ENCODE measurements at regions not wholly inside any gene's neighbourhood (a gene's known extent, or its start where the extent isn't known, plus 50 kb on each side); places are given as distances from the start of the nearest gene placed in this dataset.

DNA sequence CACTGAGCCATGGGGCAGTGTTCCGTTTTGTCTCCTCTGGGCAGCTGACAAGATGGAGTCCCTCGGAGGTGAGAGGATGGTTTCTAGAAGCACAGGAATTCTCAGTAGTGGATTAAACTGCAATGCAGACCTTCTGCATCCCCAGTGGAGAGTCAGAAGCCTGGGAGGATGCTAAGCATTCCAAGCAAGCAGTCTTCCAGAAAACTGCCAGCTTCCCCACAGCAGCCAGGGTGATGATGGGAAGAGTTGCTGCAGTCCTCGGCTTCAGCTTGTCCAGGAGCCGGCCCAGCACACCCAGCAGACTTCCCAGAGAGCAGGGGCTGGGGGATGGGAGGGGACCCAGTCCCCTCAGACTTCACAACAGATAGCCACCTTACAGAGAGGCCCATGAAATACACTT, 163.6 kb downstream of the LY86 start:
- no peak overlapping the region for H3K27ac Mint-ChIP-seq (ENCODE audit: unreplicated experiment)
- peaks cover 20% of the 10 kb centered on the region for H3K4me1 Mint-ChIP-seq
- no peak for DNase-seq (ENCODE audit: low read depth, low spot score)
- H3K36me3 Mint-ChIP-seq (ENCODE audit: low read depth), result no peaks in the 10 kb centered on the region
- H3K4me3 Mint-ChIP-seq, result no peak overlapping the region
- TF ChIP-seq, protein P1, sequence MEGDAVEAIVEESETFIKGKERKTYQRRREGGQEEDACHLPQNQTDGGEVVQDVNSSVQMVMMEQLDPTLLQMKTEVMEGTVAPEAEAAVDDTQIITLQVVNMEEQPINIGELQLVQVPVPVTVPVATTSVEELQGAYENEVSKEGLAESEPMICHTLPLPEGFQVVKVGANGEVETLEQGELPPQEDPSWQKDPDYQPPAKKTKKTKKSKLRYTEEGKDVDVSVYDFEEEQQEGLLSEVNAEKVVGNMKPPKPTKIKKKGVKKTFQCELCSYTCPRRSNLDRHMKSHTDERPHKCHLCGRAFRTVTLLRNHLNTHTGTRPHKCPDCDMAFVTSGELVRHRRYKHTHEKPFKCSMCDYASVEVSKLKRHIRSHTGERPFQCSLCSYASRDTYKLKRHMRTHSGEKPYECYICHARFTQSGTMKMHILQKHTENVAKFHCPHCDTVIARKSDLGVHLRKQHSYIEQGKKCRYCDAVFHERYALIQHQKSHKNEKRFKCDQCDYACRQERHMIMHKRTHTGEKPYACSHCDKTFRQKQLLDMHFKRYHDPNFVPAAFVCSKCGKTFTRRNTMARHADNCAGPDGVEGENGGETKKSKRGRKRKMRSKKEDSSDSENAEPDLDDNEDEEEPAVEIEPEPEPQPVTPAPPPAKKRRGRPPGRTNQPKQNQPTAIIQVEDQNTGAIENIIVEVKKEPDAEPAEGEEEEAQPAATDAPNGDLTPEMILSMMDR (conservative IDR thresholded peaks at IDR 0.05), result no peak
- no peaks in the 10 kb centered on the region for H3K9me3 Mint-ChIP-seq
- no peaks in the 10 kb centered on the region for H3K27me3 Mint-ChIP-seq (ENCODE audit: low read depth)

DNA sequence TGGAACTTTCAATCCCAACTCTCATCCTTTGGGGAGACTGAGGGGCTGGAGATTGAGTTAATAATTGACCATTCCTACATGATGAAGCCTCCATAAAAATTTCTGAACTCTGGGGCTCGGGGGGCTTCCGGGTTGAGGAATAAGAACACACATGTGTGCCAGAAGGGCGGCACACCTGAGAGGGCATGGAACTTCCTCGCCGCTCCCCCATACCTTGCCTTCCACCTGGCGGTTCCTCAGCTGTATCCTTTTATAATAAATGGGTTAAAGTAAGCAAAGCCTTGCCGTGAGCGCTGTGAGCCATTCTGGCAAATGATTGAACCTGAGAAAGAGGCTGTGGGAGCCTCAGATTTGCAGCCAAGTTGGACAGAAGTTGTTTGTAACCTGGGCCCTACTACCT, 164.8 kb downstream of the LY86 start:
- Mint-ChIP-seq H3K27ac (ENCODE audit: unreplicated experiment) (no peak overlapping the region), H3K4me3 (no peak overlapping the region), H3K4me1 (peaks cover 21% of the 10 kb centered on the region), H3K36me3 (ENCODE audit: low read depth) (no peaks in the 10 kb centered on the region), H3K9me3 (no peaks in the 10 kb centered on the region), H3K27me3 (ENCODE audit: low read depth) (no peaks in the 10 kb centered on the region)
- DNase-seq (ENCODE audit: low read depth, low spot score), result no peak
- TF ChIP-seq, protein P1 (conservative IDR thresholded peaks at IDR 0.05), result no peak

DNA sequence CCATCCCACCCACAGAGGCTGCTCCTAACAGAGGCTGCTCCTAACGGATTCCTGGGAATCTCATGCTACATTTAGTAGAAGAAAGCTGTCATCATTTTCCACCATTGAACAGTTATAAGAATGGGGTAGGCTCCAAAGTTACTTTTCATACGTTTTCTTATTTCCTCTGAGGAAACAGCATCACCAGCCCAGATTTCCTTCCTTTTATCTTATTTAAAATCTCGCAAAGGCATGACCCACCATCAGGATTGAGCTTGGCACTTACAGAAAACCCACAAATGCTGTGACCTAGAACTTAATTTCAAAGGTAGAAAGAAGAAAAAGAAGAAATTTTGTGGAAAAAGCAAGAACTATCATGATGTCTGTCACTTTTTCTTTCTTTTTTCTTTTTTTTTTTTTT, 168.0 kb downstream of the LY86 start:
- Mint-ChIP-seq H3K27me3 (ENCODE audit: low read depth) (no peaks in the 10 kb centered on the region), H3K9me3 (peaks cover 3% of the 10 kb centered on the region), H3K36me3 (ENCODE audit: low read depth) (no peaks in the 10 kb centered on the region), H3K4me1 (peaks cover 21% of the 10 kb centered on the region), H3K4me3 (no peak overlapping the region), H3K27ac (ENCODE audit: unreplicated experiment) (no peak overlapping the region)
- TF ChIP-seq, protein P1 (conservative IDR thresholded peaks at IDR 0.05), result no peak
- DNase-seq (ENCODE audit: low read depth, low spot score), result no peak

DNA sequence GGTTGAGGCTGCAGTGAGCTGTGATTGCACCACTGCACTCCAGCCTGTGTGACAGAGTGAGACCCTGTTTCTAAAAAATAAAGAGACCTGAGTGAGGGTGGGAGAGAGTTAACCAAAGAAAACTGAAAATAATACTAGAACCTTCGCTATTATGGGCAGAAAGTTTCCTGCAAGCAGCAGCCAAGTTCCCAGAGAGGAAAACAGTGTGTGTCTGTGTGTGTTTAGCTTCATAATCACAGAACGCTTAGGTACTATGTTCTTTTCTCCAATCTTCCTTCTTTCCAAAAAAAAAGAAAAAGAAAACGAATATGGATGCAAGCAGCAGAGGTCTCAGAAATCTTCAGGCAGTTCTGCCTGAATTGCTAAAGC, 170.0 kb downstream of the LY86 start:
- Mint-ChIP-seq H3K27ac (ENCODE audit: unreplicated experiment) (peak overlapping the region; percentile 75), H3K9me3 (peaks cover 3% of the 10 kb centered on the region), H3K36me3 (ENCODE audit: low read depth) (no peaks in the 10 kb centered on the region), H3K4me1 (peaks cover 15% of the 10 kb centered on the region), H3K27me3 (ENCODE audit: low read depth) (no peaks in the 10 kb centered on the region), H3K4me3 (peak overlapping the region; percentile 71)
- no peak for DNase-seq (ENCODE audit: low read depth, low spot score)
- TF ChIP-seq, protein P1 (conservative IDR thresholded peaks at IDR 0.05), result no peak

DNA sequence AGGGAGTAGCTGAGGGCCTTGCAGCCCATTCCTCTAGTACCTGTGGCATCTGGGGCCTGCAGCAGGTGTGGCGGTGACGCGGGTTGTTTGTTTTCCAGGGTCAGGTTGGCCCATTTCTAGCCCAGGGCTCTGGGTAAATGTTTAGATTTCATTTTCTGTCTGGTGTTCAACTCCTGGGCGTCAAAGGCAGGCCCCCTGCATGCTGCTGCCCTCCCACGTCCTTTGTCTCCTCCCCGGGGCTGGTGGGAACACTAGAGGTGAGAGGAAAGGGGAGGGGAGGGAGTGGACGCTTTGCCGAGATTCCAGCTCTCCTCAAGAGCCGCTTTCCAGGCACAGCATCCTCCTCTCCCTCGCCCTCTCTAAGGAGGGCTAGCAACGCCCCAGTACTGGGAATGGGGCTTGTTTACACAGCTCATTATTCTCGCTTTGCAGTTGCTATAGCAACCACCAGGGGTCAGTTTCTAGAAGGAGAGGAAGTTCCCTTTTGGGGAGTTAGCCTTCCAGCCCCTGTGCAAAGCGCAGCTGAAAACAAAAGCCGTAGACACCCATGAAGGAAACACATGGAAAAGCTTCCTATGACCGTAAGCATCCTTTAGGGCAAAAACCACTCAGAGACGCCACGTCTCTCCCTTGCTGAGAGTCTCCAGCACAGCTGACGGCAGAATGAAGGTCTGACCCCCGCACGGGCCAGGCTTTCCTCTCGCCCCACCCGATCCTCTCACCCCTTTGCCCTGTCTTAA, 170.6 kb downstream of the LY86 start:
- DNase-seq (ENCODE audit: low read depth, low spot score), result peak; percentile 55
- Mint-ChIP-seq H3K4me3 (peak overlapping the region; percentile 71), H3K27me3 (ENCODE audit: low read depth) (no peaks in the 10 kb centered on the region), H3K4me1 (peaks cover 15% of the 10 kb centered on the region), H3K27ac (ENCODE audit: unreplicated experiment) (peak overlapping the region; percentile 75), H3K36me3 (ENCODE audit: low read depth) (no peaks in the 10 kb centered on the region), H3K9me3 (peaks cover 3% of the 10 kb centered on the region)
- TF ChIP-seq, protein P1 (conservative IDR thresholded peaks at IDR 0.05), result peak; percentile 64
